WTC11 (cell line): ENCODE measurements at regions not wholly inside any gene's neighbourhood (a gene's known extent, or its start where the extent isn't known, plus 50 kb on each side); places are given as distances from the start of the nearest gene placed in this dataset.

Experiments
- ATAC-seq: fragments of 200-7000 bp; cut with Tn5 transposase; 2 replicates; pipeline ENCODE4 v1.10.0; 2021; ENCODE audit warnings: mild to moderate bottlenecking, moderate library complexity
- CTCF ChIA-PET: fragments of 300-600 bp; sonication (Branson Sonifier 250); formaldehyde crosslinking; loops from one replicate; lab custom pipeline; 2021; ENCODE audit warnings: antibody characterized with exemption; lab: Charles Lee
- POLR2A ChIA-PET: fragments of 350-600 bp; sonication (Branson Sonifier 250); formaldehyde crosslinking; loops from one replicate; lab custom pipeline; 2021; ENCODE audit warnings: antibody characterized with exemption; lab: Charles Lee
- DNase-seq: peaks from one replicate; pipeline ENCODE4 v3.0.0; 2021; ENCODE audit warnings: low spot score
- H3K27ac Mint-ChIP-seq: 2 replicates; pipeline ENCODE4 v1.8.0; 2021; ENCODE audit warnings: mixed read lengths
- H3K27me3 Mint-ChIP-seq: 2 replicates; pipeline ENCODE4 v1.8.0; 2021; ENCODE audit warnings: low read depth, mild to moderate bottlenecking, moderate library complexity, mixed read lengths
- H3K36me3 Mint-ChIP-seq: 2 replicates; pipeline ENCODE4 v1.8.0; 2021; ENCODE audit warnings: mixed read lengths
- H3K4me1 Mint-ChIP-seq: 2 replicates; pipeline ENCODE4 v1.8.0; 2022; ENCODE audit warnings: mixed read lengths
- H3K4me3 Mint-ChIP-seq: 2 replicates; pipeline ENCODE4 v1.8.0; 2021; ENCODE audit warnings: mild to moderate bottlenecking, moderate library complexity, mixed read lengths
- H3K9me3 Mint-ChIP-seq: 2 replicates; pipeline ENCODE4 v1.8.0; 2021; ENCODE audit warnings: mixed read lengths
- AR ChIP-seq: fragments of 250-450 bp; sonication (Bioruptor Pico); IDR thresholded peaks from 2 replicates; pipeline ENCODE4 v1.9.0; 2021; ENCODE audit warnings: mild to moderate bottlenecking
- ARID4B ChIP-seq: sonication (generic); formaldehyde crosslinking; IDR thresholded peaks from 2 replicates; pipeline ENCODE4 v1.8.0; 2023; ENCODE audit warnings: missing genetic modification reagents, mild to moderate bottlenecking, borderline replicate concordance
- CREB1 ChIP-seq: sonication (generic); formaldehyde crosslinking; IDR thresholded peaks from 2 replicates; pipeline ENCODE4 v1.8.0; 2023; ENCODE audit warnings: mild to moderate bottlenecking, missing genetic modification reagents
- EMX1 ChIP-seq: fragments of 250-450 bp; sonication (Bioruptor Pico); IDR thresholded peaks from 2 replicates; pipeline ENCODE4 v1.8.0; 2021; ENCODE audit warnings: mild to moderate bottlenecking
- MLX ChIP-seq: sonication (generic); formaldehyde crosslinking; IDR thresholded peaks from 2 replicates; pipeline ENCODE4 v1.8.1; 2023; ENCODE audit warnings: mild to moderate bottlenecking, missing genetic modification reagents, moderate library complexity
- NR2C2 ChIP-seq: sonication (generic); formaldehyde crosslinking; IDR thresholded peaks from 2 replicates; pipeline ENCODE4 v1.8.0; 2022; ENCODE audit warnings: mild to moderate bottlenecking, missing genetic modification reagents
- NR3C1 ChIP-seq: sonication (generic); formaldehyde crosslinking; conservative IDR thresholded peaks from 2 replicates; pipeline ENCODE4 v1.8.1; 2023; ENCODE audit warnings: low read depth, mild to moderate bottlenecking, missing genetic modification reagents
- OVOL2 ChIP-seq: fragments of 250-450 bp; sonication (Bioruptor Pico); IDR thresholded peaks from 2 replicates; pipeline ENCODE4 v1.9.0; 2021; ENCODE audit warnings: mild to moderate bottlenecking, borderline replicate concordance
- RORB ChIP-seq: fragments of 250-450 bp; sonication (Bioruptor Pico); IDR thresholded peaks from 2 replicates; pipeline ENCODE4 v1.9.0; 2021; ENCODE audit warnings: mild to moderate bottlenecking
- SMAD3 ChIP-seq: sonication (generic); formaldehyde crosslinking; IDR thresholded peaks from 2 replicates; pipeline ENCODE4 v1.8.0; 2022; ENCODE audit warnings: missing genetic modification reagents, mild to moderate bottlenecking, borderline replicate concordance
- SOX15 ChIP-seq: fragments of 250-450 bp; sonication (Bioruptor Pico); IDR thresholded peaks from 2 replicates; pipeline ENCODE4 v1.9.0; 2021; ENCODE audit warnings: mild to moderate bottlenecking
- SP1 ChIP-seq: sonication (generic); formaldehyde crosslinking; conservative IDR thresholded peaks from 2 replicates; pipeline ENCODE4 v1.8.1; 2022; ENCODE audit warnings: missing genetic modification reagents
- ZMAT4 ChIP-seq: fragments of 250-450 bp; sonication (Bioruptor Pico); IDR thresholded peaks from 2 replicates; pipeline ENCODE4 v1.9.0; 2021; ENCODE audit warnings: mild to moderate bottlenecking
- ZNF232 ChIP-seq: sonication (generic); formaldehyde crosslinking; IDR thresholded peaks from 2 replicates; pipeline ENCODE4 v1.8.0; 2022; ENCODE audit warnings: mild to moderate bottlenecking, missing genetic modification reagents
- ZNF396 ChIP-seq: fragments of 250-450 bp; sonication (Bioruptor Pico); IDR thresholded peaks from 2 replicates; pipeline ENCODE4 v1.8.0; 2021; ENCODE audit warnings: mild to moderate bottlenecking, moderate library complexity, borderline replicate concordance
- TF ChIP-seq, protein P1 (sequence below): sonication (generic); formaldehyde crosslinking; IDR thresholded peaks from 2 replicates; pipeline ENCODE4 v1.8.1; 2022; ENCODE audit warnings: low read depth, mild to moderate bottlenecking, moderate library complexity, missing genetic modification reagents, borderline replicate concordance
- TF ChIP-seq, protein P2 (sequence below): sonication (generic); formaldehyde crosslinking; IDR thresholded peaks from 2 replicates; pipeline ENCODE4 v1.8.0; 2022; ENCODE audit warnings: mild to moderate bottlenecking, missing genetic modification reagents

DNA sequence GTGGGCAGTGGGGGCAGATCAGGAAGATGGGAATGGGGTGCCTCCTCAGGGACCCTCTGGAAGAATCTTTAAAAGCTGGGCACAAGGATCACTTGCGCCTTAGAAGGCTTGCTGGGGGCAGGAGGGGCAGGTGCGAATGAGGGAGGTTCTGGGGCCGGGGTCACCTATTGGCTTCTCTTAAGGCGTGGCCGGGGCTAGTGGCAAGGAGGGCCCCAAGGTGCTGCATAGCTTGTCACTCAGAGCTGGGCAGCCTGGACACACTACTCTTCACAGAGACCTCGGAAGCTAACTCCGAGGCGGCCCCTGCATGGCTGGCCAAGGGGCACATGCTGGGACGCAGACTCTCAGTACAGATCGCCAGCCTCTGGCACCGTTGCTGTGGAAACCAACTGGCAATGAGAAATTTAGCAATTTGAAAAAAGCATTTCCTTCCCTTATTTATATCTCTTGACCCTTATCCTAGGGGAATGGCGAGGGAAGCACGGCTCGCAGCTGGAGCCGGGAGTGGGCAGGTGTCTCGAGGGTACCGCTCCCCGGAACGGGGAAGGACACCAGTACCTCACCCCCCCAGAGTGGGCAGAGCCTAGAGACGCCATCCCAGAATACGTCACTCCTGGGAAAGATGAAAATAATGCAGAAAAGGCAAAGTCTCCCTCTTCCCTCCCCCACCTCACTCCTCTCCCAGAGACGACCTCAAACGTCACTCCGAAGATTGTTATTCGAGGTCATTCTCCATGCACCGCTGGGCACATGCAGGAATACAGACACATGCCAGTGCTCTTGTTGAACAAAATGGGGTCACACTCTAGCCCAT lies 188.1 kb downstream of the CTTN start:
- Mint-ChIP-seq H3K36me3 (peaks cover 5% of the 10 kb centered on the region), H3K27ac (no peak overlapping the region; the same call in 1 of the 2 replicates), H3K4me3 (no peak overlapping the region), H3K9me3 (peaks cover 5% of the 10 kb centered on the region), H3K4me1 (peaks cover 18% of the 10 kb centered on the region), H3K27me3 (no peaks in the 10 kb centered on the region)
- CTCF ChIA-PET = interaction anchor here (1.4 kb wide), 1 partner anchor 75 kb away, joined by 4 read pairs; no protein-coding TSS in a partner anchor
- DNase-seq (no peak), ATAC-seq (no peak)
- TF ChIP-seq NR2C2 (CRISPR knock-in tag) (no peak), SOX15 (no peak), EMX1 (CRISPR knock-in tag) (no peak), ZNF232 (CRISPR knock-in tag) (no peak), MLX (CRISPR knock-in tag) (no peak), OVOL2 (CRISPR knock-in tag) (no peak), SMAD3 (CRISPR knock-in tag) (no peak), SP1 (CRISPR knock-in tag) (no peak), ZMAT4 (CRISPR knock-in tag) (no peak), ZNF396 (no peak), RORB (CRISPR knock-in tag) (no peak), CREB1 (CRISPR knock-in tag) (no peak), ARID4B (no peak), NR3C1 (no peak), AR (CRISPR knock-in tag) (no peak)
- TF ChIP-seq, protein P1, sequence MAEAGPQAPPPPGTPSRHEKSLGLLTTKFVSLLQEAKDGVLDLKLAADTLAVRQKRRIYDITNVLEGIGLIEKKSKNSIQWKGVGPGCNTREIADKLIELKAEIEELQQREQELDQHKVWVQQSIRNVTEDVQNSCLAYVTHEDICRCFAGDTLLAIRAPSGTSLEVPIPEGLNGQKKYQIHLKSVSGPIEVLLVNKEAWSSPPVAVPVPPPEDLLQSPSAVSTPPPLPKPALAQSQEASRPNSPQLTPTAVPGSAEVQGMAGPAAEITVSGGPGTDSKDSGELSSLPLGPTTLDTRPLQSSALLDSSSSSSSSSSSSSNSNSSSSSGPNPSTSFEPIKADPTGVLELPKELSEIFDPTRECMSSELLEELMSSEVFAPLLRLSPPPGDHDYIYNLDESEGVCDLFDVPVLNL = no peak
- TF ChIP-seq, protein P2, sequence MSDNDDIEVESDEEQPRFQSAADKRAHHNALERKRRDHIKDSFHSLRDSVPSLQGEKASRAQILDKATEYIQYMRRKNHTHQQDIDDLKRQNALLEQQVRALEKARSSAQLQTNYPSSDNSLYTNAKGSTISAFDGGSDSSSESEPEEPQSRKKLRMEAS = no peak
- POLR2A ChIA-PET = no interaction called here
